IMR-90 (cell line): ENCODE measurements at regions not wholly inside any gene's neighbourhood (a gene's known extent, or its start where the extent isn't known, plus 50 kb on each side); places are given as distances from the start of the nearest gene placed in this dataset.
A peak's percentile ranks its signal among the peaks of the same experiment; 100 is the strongest.

Source experiments
- ATAC-seq: fragments of 200-7000 bp; cut with Tn5 transposase; 2 replicates; pipeline ENCODE4 v1.9.1; 2020; ENCODE audit warnings: low read depth, mild to moderate bottlenecking, moderate library complexity
- BruUV-seq: library from RNA; stranded (reverse); fragments of 400-500 nt; replicated peaks from 2 replicates; lab custom pipeline; 2021; lab: Mats Ljungman, UMichigan
- CTCF ChIA-PET: fragments of 300-600 bp; formaldehyde crosslinking; extraction: SDS; loops from one replicate; lab custom pipeline; 2021; ENCODE audit warnings: antibody characterized with exemption; lab: Yijun Ruan, JAX
- POLR2A ChIA-PET: fragments of 300-600 bp; sonication (Branson Sonifier 250); formaldehyde crosslinking; loops from one replicate; lab custom pipeline; 2022; ENCODE audit warnings: antibody characterized with exemption; ENCODE audit not compliant: unreplicated experiment; lab: Charles Lee
- DNase-seq: peaks from one replicate; pipeline ENCODE4 v3.0.0; 2013
- H2AFZ ChIP-seq: replicated peaks from 2 replicates; pipeline ENCODE3; 2013; ENCODE audit warnings: low read length, mild to moderate bottlenecking; ENCODE audit not compliant: poor library complexity
- H2AK5ac ChIP-seq: 2 replicates; pipeline ENCODE4 v1.6.1; 2013; ENCODE audit warnings: low read depth, low read length, inconsistent platforms
- H2AK9ac ChIP-seq: replicated peaks from 2 replicates; pipeline ENCODE3; 2013; ENCODE audit warnings: mild to moderate bottlenecking, low read depth, low read length, moderate library complexity; ENCODE audit not compliant: poor library complexity
- H2BK120ac ChIP-seq: 2 replicates; pipeline ENCODE4 v1.6.1; 2013; ENCODE audit warnings: low read depth, low read length, inconsistent platforms
- H2BK15ac ChIP-seq: 3 replicates; pipeline ENCODE4 v1.6.1; 2013; ENCODE audit warnings: low read depth, low read length, inconsistent platforms
- H2BK20ac ChIP-seq: 2 replicates; pipeline ENCODE4 v1.6.1; 2013; ENCODE audit warnings: low read depth, mild to moderate bottlenecking, inconsistent platforms, low read length, moderate library complexity
- H2BK5ac ChIP-seq: 2 replicates; pipeline ENCODE4 v1.6.1; 2013; ENCODE audit warnings: mild to moderate bottlenecking, low read depth, low read length, inconsistent platforms; ENCODE audit not compliant: poor library complexity, severe bottlenecking
- H3K14ac ChIP-seq: replicated peaks from 2 replicates; pipeline ENCODE4 v1.6.1; 2013; ENCODE audit warnings: low read depth, low read length, inconsistent platforms
- H3K18ac ChIP-seq: 2 replicates; pipeline ENCODE4 v1.6.1; 2013; ENCODE audit warnings: low read depth, low read length, control low read depth
- H3K23ac ChIP-seq: 2 replicates; pipeline ENCODE4 v1.6.1; 2013; ENCODE audit warnings: low read depth, low read length, inconsistent platforms
- H3K27ac ChIP-seq: 2 replicates; pipeline ENCODE4 v1.5.1; 2013; ENCODE audit warnings: mild to moderate bottlenecking, control low read depth, low read length; ENCODE audit not compliant: insufficient read depth
- H3K27me3 ChIP-seq: 2 replicates; pipeline ENCODE4 v1.6.1; 2013; ENCODE audit warnings: low read length; ENCODE audit not compliant: control insufficient read depth, insufficient read depth
- H3K36me3 ChIP-seq: 2 replicates; pipeline ENCODE4 v1.6.1; 2013; ENCODE audit warnings: low read length, mixed read lengths; ENCODE audit not compliant: control insufficient read depth, insufficient read depth
- H3K4ac ChIP-seq: 2 replicates; pipeline ENCODE4 v1.6.1; 2013; ENCODE audit warnings: low read depth, low read length, inconsistent platforms
- H3K4me1 ChIP-seq: 2 replicates; pipeline ENCODE4 v1.6.1; 2013; ENCODE audit warnings: low read length, mixed read lengths; ENCODE audit not compliant: control insufficient read depth, insufficient read depth
- H3K4me2 ChIP-seq: 2 replicates; pipeline ENCODE4 v1.6.1; 2013; ENCODE audit warnings: low read depth, mild to moderate bottlenecking, control low read depth, low read length, moderate library complexity
- H3K4me3 ChIP-seq: 2 replicates; pipeline ENCODE4 v1.5.1; 2013; ENCODE audit warnings: low read depth, mild to moderate bottlenecking, control low read depth, low read length, moderate library complexity; ENCODE audit not compliant: insufficient read depth
- H3K56ac ChIP-seq: 2 replicates; pipeline ENCODE4 v1.6.1; 2013; ENCODE audit warnings: low read length, inconsistent platforms; ENCODE audit not compliant: insufficient read depth; ENCODE audit errors: extremely low read depth
- H3K79me1 ChIP-seq, 2 experiments: 2 replicates each; pipeline ENCODE4 v1.6.1; 2013; ENCODE audit warnings: low read length in 2 of 2, inconsistent platforms in 1 of 2, low read depth in 1 of 2
- H3K9ac ChIP-seq: 2 replicates; pipeline ENCODE4 v1.6.1; 2013; ENCODE audit warnings: low read depth, low read length, control low read depth
- H3K9me1 ChIP-seq: 2 replicates; pipeline ENCODE4 v1.6.1; 2013; ENCODE audit warnings: low read length, inconsistent platforms; ENCODE audit not compliant: insufficient read depth
- H3K9me3 ChIP-seq: 2 replicates; pipeline ENCODE4 v1.6.1; 2013; ENCODE audit warnings: low read length; ENCODE audit not compliant: control insufficient read depth, insufficient read depth
- H4K20me1 ChIP-seq: 2 replicates; pipeline ENCODE4 v1.6.1; 2013; ENCODE audit warnings: low read length, inconsistent platforms; ENCODE audit not compliant: insufficient read depth
- H4K5ac ChIP-seq: 2 replicates; pipeline ENCODE4 v1.6.1; 2013; ENCODE audit warnings: mild to moderate bottlenecking, low read depth, low read length, control low read depth
- H4K8ac ChIP-seq, 2 experiments: 2 replicates each; pipeline ENCODE4 v1.6.1; 2013; ENCODE audit warnings: low read depth in 2 of 2, low read length in 2 of 2, control low read depth in 1 of 2, inconsistent platforms in 1 of 2
- H4K91ac ChIP-seq: 2 replicates; pipeline ENCODE4 v1.6.1; 2013; ENCODE audit warnings: low read depth, low read length, inconsistent platforms; ENCODE audit not compliant: insufficient read depth
- BHLHE40 ChIP-seq: fragments of 150-350 bp; IDR thresholded peaks from 2 replicates; pipeline ENCODE4 v1.6.1; 2016; ENCODE audit warnings: mild to moderate bottlenecking, low read depth, low read length
- RAD21 ChIP-seq: IDR thresholded peaks from 2 replicates; pipeline ENCODE4 v1.6.1; 2012; ENCODE audit warnings: low read length, improper control_type of control experiment
- RFX5 ChIP-seq: IDR thresholded peaks from 2 replicates; pipeline ENCODE4 v1.8.0; 2012; ENCODE audit warnings: low read depth, mild to moderate bottlenecking, low read length, moderate library complexity
- WGBS, 2 experiments: methylation state at CpG; one replicate each; pipeline versions ENCODE4 v1.1.5 to v1.1.7; 2013; ENCODE audit warnings: missing lambda C conversion rate in 2 of 2; ENCODE audit not compliant: insufficient read length in 1 of 2; ENCODE audit errors: extremely low coverage in 2 of 2; 5-methylcytosine and 5-hydroxymethylcytosine counted together
- dilution Hi-C: fragments of 300-500 bp; cut with HindIII; formaldehyde crosslinking; loops from one replicate; pipeline ENCODE4 v1.14.3; 2018; ENCODE audit warnings: low sequenced_read_pairs; ENCODE audit not compliant: unreplicated experiment
- in situ Hi-C: fragments of 300-500 bp; cut with MboI; formaldehyde crosslinking; loops from 3 replicates; pipeline ENCODE4 v1.14.3; 2019; ENCODE audit warnings: low sequenced_read_pairs, inconsistent platforms, mixed read lengths
- intact Hi-C: fragments of 100-400 bp; cut with micrococcal nuclease; formaldehyde crosslinking; loops from 2 replicates; pipeline ENCODE4 v1.10.0; 2022
- TF ChIP-seq, protein P1 (sequence below): fragments of 150-350 bp; IDR thresholded peaks from 2 replicates; pipeline ENCODE4 v1.6.1; 2017; ENCODE audit warnings: mild to moderate bottlenecking, antibody characterized with exemption, low read length, low read depth

DNA sequence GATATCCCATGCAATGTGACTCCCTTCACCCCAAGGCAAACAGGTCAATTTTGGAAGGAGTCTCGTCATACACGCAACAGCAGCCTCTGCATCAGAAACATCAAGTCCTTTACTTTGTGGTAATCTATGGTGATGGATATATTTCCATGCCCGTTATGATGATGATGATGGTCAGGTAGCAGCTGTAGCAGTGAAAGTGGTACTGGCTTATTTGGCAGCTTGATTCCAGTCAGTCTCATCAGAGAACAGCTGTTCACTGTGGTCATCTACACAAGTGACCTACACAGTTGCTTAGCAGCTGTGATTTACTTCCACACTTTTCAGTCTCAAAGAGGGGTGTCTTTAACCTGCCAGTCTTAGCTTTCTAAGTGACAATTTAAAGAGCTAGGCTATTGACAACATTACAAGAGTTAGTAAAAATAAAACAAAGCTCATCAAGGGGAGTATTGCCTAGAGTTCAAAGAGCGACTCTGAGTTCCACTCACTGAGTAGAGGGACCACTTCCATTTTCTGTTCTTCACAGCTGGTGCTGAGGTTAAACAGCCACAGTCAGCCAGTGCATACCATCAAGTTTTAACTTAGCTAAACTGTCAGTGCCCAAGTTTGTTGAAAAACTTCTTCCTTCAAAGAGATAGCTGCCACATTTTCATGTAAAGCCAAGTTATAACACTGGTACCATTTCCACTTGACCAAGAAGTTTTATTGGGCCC is 587.4 kb upstream of the KCNMB2 start:
- H3K9me1 ChIP-seq, result no peaks in the 10 kb centered on the region
- no peaks in the 10 kb centered on the region for H3K36me3 ChIP-seq
- no peak overlapping the region for H3K4ac ChIP-seq
- no peak overlapping the region for H2AFZ ChIP-seq
- no peaks in the 10 kb centered on the region for H4K20me1 ChIP-seq
- H3K23ac ChIP-seq, result no peak overlapping the region
- no peak overlapping the region for H2AK5ac ChIP-seq
- CTCF ChIA-PET, result interaction anchor here (0.8 kb wide), 1 partner anchor 16 kb away, joined by 5 read pairs; no protein-coding TSS in a partner anchor
- ATAC-seq, result no peak
- no peak overlapping the region for H3K4me2 ChIP-seq
- TF ChIP-seq BHLHE40, result no peak
- TF ChIP-seq, protein P1, sequence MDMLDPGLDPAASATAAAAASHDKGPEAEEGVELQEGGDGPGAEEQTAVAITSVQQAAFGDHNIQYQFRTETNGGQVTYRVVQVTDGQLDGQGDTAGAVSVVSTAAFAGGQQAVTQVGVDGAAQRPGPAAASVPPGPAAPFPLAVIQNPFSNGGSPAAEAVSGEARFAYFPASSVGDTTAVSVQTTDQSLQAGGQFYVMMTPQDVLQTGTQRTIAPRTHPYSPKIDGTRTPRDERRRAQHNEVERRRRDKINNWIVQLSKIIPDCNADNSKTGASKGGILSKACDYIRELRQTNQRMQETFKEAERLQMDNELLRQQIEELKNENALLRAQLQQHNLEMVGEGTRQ, result no peak
- no peak for TF ChIP-seq RFX5
- no peak for TF ChIP-seq RAD21
- H4K5ac ChIP-seq, result no peak overlapping the region
- H3K14ac ChIP-seq, result no peak overlapping the region
- no peak overlapping the region for H2BK15ac ChIP-seq
- H2BK20ac ChIP-seq, result no peak overlapping the region
- intact Hi-C loops (no loop called here), dilution Hi-C loops (no loop called here), in situ Hi-C loops (no loop called here)
- no TSS peak for BruUV-seq
- H3K9me3 ChIP-seq, result no peaks in the 10 kb centered on the region
- no peak overlapping the region for H2AK9ac ChIP-seq
- POLR2A ChIA-PET, result no interaction called here
- H3K56ac ChIP-seq, result no peak overlapping the region
- no peak overlapping the region for H4K91ac ChIP-seq
- H3K4me1 ChIP-seq, result no peaks in the 10 kb centered on the region
- H3K4me3 ChIP-seq, result no peak overlapping the region
- H3K27ac ChIP-seq, result no peak overlapping the region
- no CpG with 5 or more reads among the region's 4 CpGs for WGBS, 2 experiments
- no peak for DNase-seq
- H3K27me3 ChIP-seq, result no peaks in the 10 kb centered on the region
- H2BK120ac ChIP-seq, result no peak overlapping the region
- H3K79me1 ChIP-seq, result no peaks in the 10 kb centered on the region
- H3K18ac ChIP-seq, result peak overlapping the region; percentile 52; the same call in 1 of the 2 replicates
- H3K9ac ChIP-seq, result no peak overlapping the region
- no peak overlapping the region for H2BK5ac ChIP-seq
- no peak overlapping the region for H4K8ac ChIP-seq
